WI38 (cell line): ENCODE measurements at regions not wholly inside any gene's neighbourhood (a gene's known extent, or its start where the extent isn't known, plus 50 kb on each side); places are given as distances from the start of the nearest gene placed in this dataset.

Experiments used
- H3K4me3 ChIP-seq: 2 replicates; pipeline ENCODE4 v1.5.1; 2011; ENCODE audit warnings: low read depth, mild to moderate bottlenecking, control low read depth, low read length
- CTCF ChIP-seq: IDR thresholded peaks from 2 replicates; pipeline ENCODE4 v1.5.1; 2012; ENCODE audit warnings: low read depth, mild to moderate bottlenecking, control low read depth, low read length

- no peak for TF ChIP-seq CTCF
- no peak overlapping the region for H3K4me3 ChIP-seq
Measured at GRCh38 chr6:164095056-164095455, 680.5 kb downstream of the QKI start.

GRCh38 chr6:164087870-164088269 lies 673.4 kb downstream of the QKI start:
- no peak overlapping the region for H3K4me3 ChIP-seq
- no peak for TF ChIP-seq CTCF

GRCh38 chr6:164087211-164087610 lies 672.7 kb downstream of the QKI start:
- no peak for TF ChIP-seq CTCF

GRCh38 chr6:164086076-164086887 lies 671.8 kb downstream of the QKI start:
- no peak overlapping the region for H3K4me3 ChIP-seq
- no peak for TF ChIP-seq CTCF

More at GRCh38 chr6:164087211-164087610, 672.7 kb downstream of the QKI start:
- H3K4me3 ChIP-seq: no peak overlapping the region

GRCh38 chr6:164085091-164086075 lies 670.9 kb downstream of the QKI start:
- no peak overlapping the region for H3K4me3 ChIP-seq

GRCh38 chr6:164079275-164079600 lies 664.7 kb downstream of the QKI start:
- no peak for TF ChIP-seq CTCF
- no peak overlapping the region for H3K4me3 ChIP-seq

More at GRCh38 chr6:164085091-164086075, 670.9 kb downstream of the QKI start:
- TF ChIP-seq CTCF: no peak
